ENCODE measurements at regions not wholly inside any gene's neighbourhood (a gene's known extent, or its start where the extent isn't known, plus 50 kb on each side); places are given as distances from the start of the nearest gene placed in this dataset.

DNA sequence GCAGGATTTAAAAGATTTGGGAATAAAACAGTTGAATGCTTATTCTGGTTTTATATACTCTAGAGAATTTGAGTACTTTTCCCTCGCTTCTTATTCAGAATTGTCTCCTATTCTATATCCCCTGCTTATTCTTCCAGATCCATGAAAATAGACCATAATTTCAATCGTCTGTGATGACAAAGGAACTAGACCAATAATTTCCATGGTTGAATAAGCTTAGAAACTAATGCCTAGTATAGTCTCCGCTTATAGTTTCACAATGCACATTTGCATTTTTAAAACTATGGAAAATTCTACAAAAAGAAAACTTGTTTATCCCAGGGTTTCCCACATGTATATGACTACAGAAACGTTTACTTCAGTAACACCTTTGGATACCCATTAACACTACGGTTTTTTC, 247.4 kb upstream of the NR5A2 start:
- no peak overlapping the region for H3K4me3 Mint-ChIP-seq
- peaks cover 2% of the 10 kb centered on the region for H3K27me3 Mint-ChIP-seq (ENCODE audit: low read depth)
- H3K4me1 Mint-ChIP-seq (ENCODE audit: low read depth): no peaks in the 10 kb centered on the region
- ATAC-seq (no peak), DNase-seq (no peak)
- no peaks in the 10 kb centered on the region for H3K36me3 Mint-ChIP-seq (ENCODE audit: insufficient read depth)
- no peaks in the 10 kb centered on the region for H3K9me3 Mint-ChIP-seq

DNA sequence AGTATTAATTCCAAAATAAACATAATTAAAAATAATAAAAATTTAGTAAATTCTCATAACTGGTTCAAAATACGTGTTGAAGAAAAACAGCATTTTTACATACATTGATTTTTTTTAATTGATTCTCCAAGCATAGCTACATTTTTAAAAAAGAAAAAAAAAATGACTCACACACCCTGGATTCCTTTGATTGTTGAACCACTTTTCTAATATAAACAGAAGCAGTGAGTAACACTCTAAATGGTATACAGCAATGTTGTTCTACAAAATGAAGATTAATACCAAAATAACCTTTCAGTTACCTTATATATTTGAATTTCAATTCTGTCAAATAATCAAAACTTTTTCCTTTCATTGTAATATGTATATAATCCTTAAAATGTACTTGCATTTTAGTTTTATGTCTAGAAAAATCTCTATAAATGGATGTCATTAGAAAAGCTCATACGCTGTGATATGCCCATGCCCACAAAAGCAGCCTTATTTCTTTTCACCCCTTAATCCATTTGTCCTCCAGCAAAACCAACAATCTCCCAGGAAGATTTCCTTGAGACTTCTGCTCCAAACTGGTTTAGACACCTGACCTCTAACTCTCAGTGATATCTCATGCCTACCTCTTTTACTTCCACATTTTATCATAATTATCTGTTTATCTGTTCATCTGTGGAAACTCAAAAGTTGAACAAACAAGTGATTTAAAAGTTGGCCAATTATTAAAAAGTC, 246.4 kb upstream of the NR5A2 start:
- DNase-seq: no peak
- no peaks in the 10 kb centered on the region for H3K36me3 Mint-ChIP-seq (ENCODE audit: insufficient read depth)
- H3K4me1 Mint-ChIP-seq (ENCODE audit: low read depth): no peaks in the 10 kb centered on the region
- ATAC-seq: no peak
- no peak overlapping the region for H3K4me3 Mint-ChIP-seq
- H3K27me3 Mint-ChIP-seq (ENCODE audit: low read depth): peaks cover 2% of the 10 kb centered on the region
- no peaks in the 10 kb centered on the region for H3K9me3 Mint-ChIP-seq

DNA sequence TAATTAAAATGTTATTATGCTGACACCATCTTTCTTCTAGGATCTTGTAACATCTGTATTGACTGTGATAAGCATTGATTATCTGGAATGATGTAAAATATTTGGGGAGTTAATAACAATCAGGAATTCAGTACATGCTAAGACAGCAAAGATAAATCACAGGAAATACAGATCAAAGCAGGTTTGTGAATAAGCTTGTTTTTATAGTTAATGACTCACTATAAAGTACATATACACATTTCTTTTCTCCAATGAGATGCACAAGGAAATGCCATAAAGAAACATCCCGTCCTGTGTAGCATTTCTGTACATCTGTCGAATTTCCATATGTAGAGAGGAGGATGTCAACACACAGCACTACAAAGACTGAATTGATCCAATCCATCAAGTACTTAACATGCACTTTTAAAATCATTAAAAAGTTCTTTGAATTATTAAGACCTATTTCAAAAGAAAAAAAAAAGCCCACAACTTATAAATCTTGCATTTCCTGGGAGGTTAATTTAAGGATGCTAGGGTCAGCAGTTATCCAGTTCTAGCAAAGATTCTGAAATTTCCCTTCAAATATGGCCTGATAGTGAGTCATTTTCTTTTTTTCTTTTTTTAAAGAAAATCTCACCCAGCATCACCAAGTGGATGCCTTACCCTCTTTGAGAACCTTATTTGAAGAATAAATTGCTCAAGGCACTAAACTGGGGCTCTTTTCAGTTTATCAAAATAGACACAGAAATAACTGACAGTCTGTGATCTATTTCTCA, 243.2 kb upstream of the NR5A2 start:
- peaks cover 1% of the 10 kb centered on the region for H3K27me3 Mint-ChIP-seq (ENCODE audit: low read depth)
- H3K4me3 Mint-ChIP-seq: no peak overlapping the region
- no peaks in the 10 kb centered on the region for H3K9me3 Mint-ChIP-seq
- DNase-seq (no peak), ATAC-seq (no peak)
- H3K4me1 Mint-ChIP-seq (ENCODE audit: low read depth): no peaks in the 10 kb centered on the region
- H3K36me3 Mint-ChIP-seq (ENCODE audit: insufficient read depth): no peaks in the 10 kb centered on the region

DNA sequence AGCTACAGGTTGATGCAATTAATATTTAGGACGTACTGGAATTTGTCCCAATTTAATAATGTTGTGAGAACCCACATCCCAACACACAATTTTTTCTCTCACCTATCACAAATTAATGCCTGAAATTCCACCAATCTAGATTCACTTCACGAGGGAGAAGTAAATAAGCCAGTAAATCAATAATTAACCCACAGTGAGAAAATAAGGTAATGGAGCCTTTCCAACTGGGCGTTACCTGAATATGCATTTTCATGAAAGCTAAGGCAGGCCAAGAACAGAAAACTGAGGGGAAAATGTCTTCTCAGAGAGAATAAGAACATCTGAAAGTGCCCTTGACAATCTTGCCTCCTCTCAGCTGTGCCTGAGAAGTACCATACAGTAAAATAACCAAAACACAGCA, 240.8 kb upstream of the NR5A2 start:
- DNase-seq (no peak), ATAC-seq (no peak)
- H3K36me3 Mint-ChIP-seq (ENCODE audit: insufficient read depth): no peaks in the 10 kb centered on the region
- no peak overlapping the region for H3K4me3 Mint-ChIP-seq
- H3K4me1 Mint-ChIP-seq (ENCODE audit: low read depth): no peaks in the 10 kb centered on the region
- no peaks in the 10 kb centered on the region for H3K9me3 Mint-ChIP-seq
- peaks cover 1% of the 10 kb centered on the region for H3K27me3 Mint-ChIP-seq (ENCODE audit: low read depth)

DNA sequence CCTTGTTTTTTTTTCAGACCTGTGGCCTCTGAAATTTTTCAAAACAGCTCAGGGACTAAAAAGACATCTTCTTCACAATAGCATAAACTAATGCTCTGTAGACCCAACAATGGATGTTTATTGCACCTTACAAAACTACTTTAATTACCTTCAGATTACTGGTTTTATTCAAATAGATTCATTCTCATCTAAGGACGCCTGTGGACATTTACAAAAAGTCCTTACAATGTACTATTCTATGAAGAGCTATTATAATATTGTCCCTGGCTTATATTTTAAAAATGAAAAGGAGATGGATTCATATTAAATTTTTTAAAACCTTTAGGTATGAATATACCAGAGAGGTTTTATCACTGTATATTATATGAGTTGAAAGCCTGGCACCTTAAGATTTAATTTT, 238.4 kb upstream of the NR5A2 start:
- H3K4me3 Mint-ChIP-seq: no peak overlapping the region

DNA sequence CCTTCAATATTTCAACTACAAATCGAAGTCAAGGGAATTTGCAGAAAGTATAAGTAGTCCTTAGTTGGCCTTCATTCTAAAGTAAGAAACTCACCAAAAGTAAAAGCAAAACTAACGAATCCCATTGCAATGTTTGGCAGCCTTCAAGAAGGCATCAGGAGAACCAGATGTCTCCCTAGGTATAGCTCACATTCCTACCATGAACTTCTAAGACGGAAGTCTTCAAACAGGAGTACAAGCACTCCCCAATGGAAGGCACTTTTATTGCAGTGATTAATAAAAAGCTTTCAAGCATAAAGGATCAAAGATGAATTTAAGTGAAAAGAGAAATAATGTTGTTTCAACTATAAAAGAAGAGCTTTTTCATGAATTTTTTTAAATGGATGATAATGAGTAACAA, 236.0 kb upstream of the NR5A2 start:
- Mint-ChIP-seq H3K9me3 (peaks cover 5% of the 10 kb centered on the region), H3K27me3 (ENCODE audit: low read depth) (peaks cover 4% of the 10 kb centered on the region), H3K4me3 (no peak overlapping the region), H3K36me3 (ENCODE audit: insufficient read depth) (no peaks in the 10 kb centered on the region), H3K4me1 (ENCODE audit: low read depth) (no peaks in the 10 kb centered on the region)
- DNase-seq (no peak), ATAC-seq (no peak)

More for the DNA sequence above, 238.4 kb upstream of the NR5A2 start:
- no peak for DNase-seq
- ATAC-seq: no peak
- H3K9me3 Mint-ChIP-seq: no peaks in the 10 kb centered on the region
- H3K36me3 Mint-ChIP-seq (ENCODE audit: insufficient read depth): no peaks in the 10 kb centered on the region
- H3K4me1 Mint-ChIP-seq (ENCODE audit: low read depth): no peaks in the 10 kb centered on the region
- H3K27me3 Mint-ChIP-seq (ENCODE audit: low read depth): peaks cover 4% of the 10 kb centered on the region

DNA sequence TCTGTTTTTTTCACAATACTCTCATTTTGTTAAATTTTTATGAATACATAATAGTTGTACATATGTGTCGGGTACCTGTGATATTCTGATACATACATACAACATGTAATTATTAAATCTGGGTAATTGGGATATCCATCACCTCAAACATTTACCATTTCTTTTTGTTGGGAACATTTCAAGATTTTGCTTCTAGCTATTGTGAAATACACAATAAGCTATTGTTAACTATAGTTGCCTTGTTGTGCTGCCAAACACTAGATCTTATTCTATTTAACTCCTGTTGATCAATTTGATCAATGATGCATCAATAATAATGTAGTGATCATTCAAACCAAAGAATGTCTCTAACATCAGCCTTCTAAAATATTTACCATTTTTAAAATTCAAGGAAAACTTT, 234.6 kb upstream of the NR5A2 start:
- Mint-ChIP-seq H3K9me3 (peaks cover 5% of the 10 kb centered on the region), H3K36me3 (ENCODE audit: insufficient read depth) (no peaks in the 10 kb centered on the region), H3K27me3 (ENCODE audit: low read depth) (peaks cover 3% of the 10 kb centered on the region), H3K4me3 (no peak overlapping the region), H3K4me1 (ENCODE audit: low read depth) (no peaks in the 10 kb centered on the region)
- ATAC-seq (no peak), DNase-seq (no peak)

DNA sequence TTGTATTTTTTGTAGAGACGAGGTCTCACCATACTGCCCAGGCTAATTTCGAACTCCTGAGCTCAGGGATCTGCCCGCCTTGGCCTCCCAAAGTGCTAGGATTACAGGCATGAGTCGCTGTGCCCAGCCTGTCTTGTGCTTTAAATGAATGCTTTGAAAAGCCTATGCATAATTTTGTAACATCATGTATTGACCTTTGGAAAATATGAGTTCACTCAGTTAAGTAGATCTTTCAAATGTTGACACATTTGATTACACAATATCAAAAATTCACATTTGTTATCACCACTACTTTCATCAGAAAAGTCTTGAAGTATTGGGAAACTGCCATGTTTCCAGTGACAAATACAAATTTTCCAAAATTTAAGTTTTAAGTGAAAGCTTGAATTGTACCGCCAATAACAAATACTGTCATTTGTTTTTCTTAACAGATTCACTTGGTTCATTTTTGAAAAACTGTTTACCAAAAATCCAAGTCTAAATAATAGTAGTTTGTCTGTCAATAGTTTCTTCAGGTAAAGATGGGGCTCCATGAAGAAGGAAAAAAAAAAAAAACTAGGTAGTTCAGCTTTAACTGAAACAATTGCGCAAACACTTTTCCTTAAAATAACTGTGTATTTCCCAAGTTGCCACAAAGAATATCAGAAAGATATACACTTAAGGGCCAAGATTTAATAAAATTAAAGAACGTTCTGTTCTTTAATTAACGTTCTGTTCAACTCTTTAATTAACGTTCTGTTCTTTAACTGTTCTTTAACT, 233.2 kb upstream of the NR5A2 start:
- DNase-seq: no peak
- Mint-ChIP-seq H3K4me3 (no peak overlapping the region), H3K36me3 (ENCODE audit: insufficient read depth) (no peaks in the 10 kb centered on the region), H3K9me3 (peaks cover 5% of the 10 kb centered on the region), H3K4me1 (ENCODE audit: low read depth) (no peaks in the 10 kb centered on the region), H3K27me3 (ENCODE audit: low read depth) (peaks cover 6% of the 10 kb centered on the region)
- no peak for ATAC-seq

DNA sequence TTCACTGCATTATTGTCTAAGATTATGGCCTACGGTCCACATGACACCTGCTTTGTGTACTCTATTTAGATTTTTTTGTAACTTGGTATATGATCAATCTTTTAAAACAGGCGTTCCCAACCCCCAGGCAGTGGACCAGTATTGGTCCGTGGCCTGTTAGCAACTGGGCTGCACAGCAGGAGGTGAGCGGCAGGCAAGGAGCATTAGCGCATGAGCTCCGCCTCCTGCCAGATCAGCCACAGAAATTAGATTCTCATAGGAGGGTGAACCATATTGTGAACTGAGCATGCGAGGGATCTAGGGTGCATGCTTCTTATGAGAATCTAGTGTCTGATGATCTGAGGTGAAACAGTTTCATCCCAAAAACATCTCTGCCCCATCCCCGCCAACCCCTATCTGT, 228.4 kb upstream of the NR5A2 start:
- no peak for ATAC-seq
- DNase-seq: no peak
- Mint-ChIP-seq H3K27me3 (ENCODE audit: low read depth) (peaks cover 3% of the 10 kb centered on the region), H3K4me3 (no peak overlapping the region), H3K9me3 (peaks cover 5% of the 10 kb centered on the region), H3K4me1 (ENCODE audit: low read depth) (no peaks in the 10 kb centered on the region), H3K36me3 (ENCODE audit: insufficient read depth) (no peaks in the 10 kb centered on the region)

DNA sequence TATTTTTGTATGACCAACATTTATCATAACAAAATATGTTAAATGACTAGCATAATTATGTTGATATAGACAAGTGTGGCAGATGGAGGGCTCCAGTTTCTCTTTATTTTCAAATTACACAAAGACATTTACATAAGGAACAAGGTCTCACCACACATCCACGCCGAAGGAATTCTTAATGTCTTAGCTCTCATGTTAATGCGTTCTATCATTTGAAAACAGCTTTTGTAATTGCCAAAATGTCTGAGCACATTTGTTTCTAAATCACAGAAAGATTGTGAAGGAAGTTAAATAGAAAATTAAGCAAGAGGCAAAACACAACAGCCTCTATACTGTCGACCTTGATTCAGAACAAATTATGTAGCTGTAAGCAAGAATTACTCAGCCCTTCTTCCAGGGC, 223.0 kb upstream of the NR5A2 start:
- H3K27me3 Mint-ChIP-seq (ENCODE audit: low read depth): peaks cover 3% of the 10 kb centered on the region
- H3K4me1 Mint-ChIP-seq (ENCODE audit: low read depth): no peaks in the 10 kb centered on the region
- H3K4me3 Mint-ChIP-seq: no peak overlapping the region
- no peak for DNase-seq
- H3K36me3 Mint-ChIP-seq (ENCODE audit: insufficient read depth): no peaks in the 10 kb centered on the region
- H3K9me3 Mint-ChIP-seq: no peaks in the 10 kb centered on the region
- ATAC-seq: no peak

DNA sequence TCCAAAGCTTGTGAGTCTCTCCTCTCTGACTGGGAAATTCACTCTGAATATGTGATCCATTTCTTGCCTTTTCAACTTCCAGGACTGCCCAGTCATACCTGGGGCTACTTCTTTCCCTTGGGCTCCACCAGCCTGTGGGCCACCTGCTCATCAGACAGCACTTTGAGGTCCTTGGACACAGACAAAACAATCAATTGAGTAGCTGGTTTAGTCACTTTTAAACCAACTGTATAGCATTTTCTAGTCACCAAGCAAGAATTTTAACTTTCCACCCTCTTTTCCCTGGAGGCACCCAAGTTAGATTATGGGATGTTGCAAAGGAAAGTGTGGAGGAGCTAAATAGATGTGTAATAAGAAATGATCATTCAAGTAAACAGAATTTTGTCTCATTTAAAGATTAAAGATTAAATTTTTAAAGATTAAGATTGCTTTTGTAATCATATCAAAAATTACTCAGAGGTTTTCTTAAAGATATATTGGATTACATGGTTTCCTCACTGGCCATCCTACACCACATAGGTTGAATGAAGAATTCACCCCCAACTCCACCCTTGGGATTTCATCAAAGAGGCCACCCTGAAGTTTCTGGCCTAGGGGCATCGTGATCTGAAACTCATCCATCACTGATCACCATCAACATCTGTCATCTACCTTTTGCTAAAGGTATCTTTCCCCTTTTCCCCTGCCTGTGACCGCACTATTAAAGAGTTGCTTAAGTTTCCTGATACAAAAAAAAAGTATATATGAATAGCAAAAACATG, 219.2 kb upstream of the NR5A2 start:
- DNase-seq (no peak), ATAC-seq (no peak)
- no peak overlapping the region for H3K4me3 Mint-ChIP-seq
- peaks cover 5% of the 10 kb centered on the region for H3K27me3 Mint-ChIP-seq (ENCODE audit: low read depth)
- no peaks in the 10 kb centered on the region for H3K36me3 Mint-ChIP-seq (ENCODE audit: insufficient read depth)
- H3K9me3 Mint-ChIP-seq: no peaks in the 10 kb centered on the region
- no peaks in the 10 kb centered on the region for H3K4me1 Mint-ChIP-seq (ENCODE audit: low read depth)

DNA sequence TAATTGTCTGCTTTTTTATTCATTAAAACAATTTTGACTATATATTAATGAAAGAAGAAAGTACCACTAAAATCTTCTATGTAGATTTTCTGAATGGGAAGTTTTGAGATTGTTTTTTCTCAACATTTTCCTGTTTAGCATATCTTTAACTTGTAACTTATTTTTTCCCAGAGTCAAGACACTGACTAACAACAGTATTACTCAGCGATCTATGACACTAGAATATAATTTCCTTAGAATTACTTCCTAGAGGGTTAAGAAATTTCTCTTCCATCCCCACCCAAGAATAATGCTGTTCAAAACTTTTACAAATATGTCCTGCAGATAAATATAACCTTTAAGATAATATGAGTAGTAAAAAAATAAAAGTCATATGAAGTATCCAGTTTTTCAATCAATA, 218.2 kb upstream of the NR5A2 start:
- H3K36me3 Mint-ChIP-seq (ENCODE audit: insufficient read depth): no peaks in the 10 kb centered on the region
- H3K9me3 Mint-ChIP-seq: no peaks in the 10 kb centered on the region
- H3K4me3 Mint-ChIP-seq: no peak overlapping the region
- DNase-seq: no peak
- H3K27me3 Mint-ChIP-seq (ENCODE audit: low read depth): peaks cover 5% of the 10 kb centered on the region
- ATAC-seq: no peak
- no peaks in the 10 kb centered on the region for H3K4me1 Mint-ChIP-seq (ENCODE audit: low read depth)

DNA sequence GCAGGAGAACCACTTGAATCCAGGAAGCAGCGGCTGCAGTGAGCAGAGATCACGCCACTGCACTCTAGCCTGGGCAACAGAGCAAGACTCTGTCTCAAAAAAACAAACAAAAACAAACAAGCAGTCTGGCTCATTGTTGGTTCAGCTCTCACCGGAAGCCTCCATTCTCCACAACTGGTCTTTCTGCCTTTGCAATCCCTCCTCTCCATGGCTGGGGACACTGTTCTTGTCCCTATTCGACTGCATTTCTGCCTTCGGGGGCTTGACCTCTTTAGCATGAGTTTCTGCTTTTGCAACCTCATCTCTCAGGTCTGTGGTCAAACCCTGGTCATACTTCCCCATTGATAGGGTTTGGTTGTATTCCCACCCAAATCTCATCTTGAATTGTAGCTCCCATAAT, 216.3 kb upstream of the NR5A2 start:
- H3K9me3 Mint-ChIP-seq: no peaks in the 10 kb centered on the region
- DNase-seq (no peak), ATAC-seq (no peak)
- peaks cover 2% of the 10 kb centered on the region for H3K27me3 Mint-ChIP-seq (ENCODE audit: low read depth)
- no peaks in the 10 kb centered on the region for H3K4me1 Mint-ChIP-seq (ENCODE audit: low read depth)
- no peaks in the 10 kb centered on the region for H3K36me3 Mint-ChIP-seq (ENCODE audit: insufficient read depth)
- no peak overlapping the region for H3K4me3 Mint-ChIP-seq

DNA sequence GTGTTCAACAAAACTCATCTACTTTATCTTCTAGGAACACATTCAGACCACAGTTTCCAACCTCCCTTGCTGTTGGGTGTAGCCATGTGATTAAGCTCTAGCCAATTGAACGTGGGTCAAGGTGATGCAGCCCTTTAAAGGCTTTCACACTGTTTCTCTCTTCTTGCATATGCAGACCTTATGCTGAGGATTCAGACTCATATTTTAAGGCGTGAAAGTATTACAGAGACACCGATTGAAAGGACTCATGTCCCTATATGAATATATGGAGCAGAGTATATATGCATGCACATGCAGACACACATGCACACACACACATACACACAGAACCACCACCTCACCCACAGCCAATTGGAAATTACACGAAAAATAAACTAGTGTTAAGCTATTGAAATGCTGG, 214.3 kb upstream of the NR5A2 start:
- Mint-ChIP-seq H3K4me3 (no peak overlapping the region), H3K36me3 (ENCODE audit: insufficient read depth) (no peaks in the 10 kb centered on the region), H3K27me3 (ENCODE audit: low read depth) (peaks cover 2% of the 10 kb centered on the region), H3K9me3 (no peaks in the 10 kb centered on the region), H3K4me1 (ENCODE audit: low read depth) (no peaks in the 10 kb centered on the region)
- DNase-seq: no peak
- ATAC-seq: no peak
